SK-MEL-5 (cell line): ENCODE measurements at regions not wholly inside any gene's neighbourhood (a gene's known extent, or its start where the extent isn't known, plus 50 kb on each side); places are given as distances from the start of the nearest gene placed in this dataset.

Experiments
- DNase-seq: peaks from one replicate; pipeline ENCODE4 v3.0.0-alpha.2; 2016; ENCODE audit warnings: low read depth, low spot score
- in situ Hi-C: cut with HindIII; loops from 2 replicates; pipeline ENCODE4 v1.10.0; 2016; ENCODE audit warnings: low sequenced_read_pairs, high pct_unique_total_duplicates, low pct_unique_long_range_greater_than_20kb

DNA sequence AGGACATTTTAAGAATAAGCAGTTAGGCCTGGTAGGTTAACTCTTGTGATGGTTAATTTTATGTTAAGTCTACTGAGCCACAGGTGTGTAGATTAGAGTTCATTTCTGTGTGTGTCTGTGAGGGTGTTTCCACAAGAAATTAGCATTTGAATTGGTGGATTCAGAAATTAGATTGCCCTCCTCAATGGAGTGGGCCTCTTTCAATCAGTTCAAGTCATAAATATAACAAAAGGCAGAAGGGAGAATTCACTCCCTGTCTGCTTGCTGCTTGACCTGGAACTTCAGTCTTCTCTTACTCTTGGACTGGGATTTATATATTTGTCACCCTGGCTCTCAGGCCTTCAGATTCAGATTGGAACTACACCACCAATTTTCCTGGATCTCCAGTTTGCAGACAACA, 55.3 kb upstream of the POM121L12 start:
- no peak for DNase-seq
- in situ Hi-C loops, result no loop called here

DNA sequence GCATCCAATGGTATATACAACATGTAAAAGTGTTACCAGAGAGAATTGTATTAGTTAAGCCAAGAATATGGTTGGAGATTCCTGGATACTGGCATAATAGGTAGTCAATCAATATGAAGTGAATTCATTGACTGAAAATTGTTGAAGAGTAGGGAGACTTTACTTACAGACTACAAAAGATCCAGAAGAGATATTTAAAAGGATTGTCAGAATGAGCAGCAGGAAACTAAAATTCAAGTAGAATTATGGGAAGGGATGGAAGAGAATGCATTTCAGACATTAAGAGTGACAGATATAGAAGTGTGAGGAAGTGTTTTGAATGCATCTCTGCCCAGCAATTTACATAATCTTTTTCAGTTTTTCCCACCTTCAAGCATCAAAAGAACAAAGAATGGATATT, 62.3 kb upstream of the POM121L12 start:
- no peak for DNase-seq
- in situ Hi-C loops, result no loop called here

DNA sequence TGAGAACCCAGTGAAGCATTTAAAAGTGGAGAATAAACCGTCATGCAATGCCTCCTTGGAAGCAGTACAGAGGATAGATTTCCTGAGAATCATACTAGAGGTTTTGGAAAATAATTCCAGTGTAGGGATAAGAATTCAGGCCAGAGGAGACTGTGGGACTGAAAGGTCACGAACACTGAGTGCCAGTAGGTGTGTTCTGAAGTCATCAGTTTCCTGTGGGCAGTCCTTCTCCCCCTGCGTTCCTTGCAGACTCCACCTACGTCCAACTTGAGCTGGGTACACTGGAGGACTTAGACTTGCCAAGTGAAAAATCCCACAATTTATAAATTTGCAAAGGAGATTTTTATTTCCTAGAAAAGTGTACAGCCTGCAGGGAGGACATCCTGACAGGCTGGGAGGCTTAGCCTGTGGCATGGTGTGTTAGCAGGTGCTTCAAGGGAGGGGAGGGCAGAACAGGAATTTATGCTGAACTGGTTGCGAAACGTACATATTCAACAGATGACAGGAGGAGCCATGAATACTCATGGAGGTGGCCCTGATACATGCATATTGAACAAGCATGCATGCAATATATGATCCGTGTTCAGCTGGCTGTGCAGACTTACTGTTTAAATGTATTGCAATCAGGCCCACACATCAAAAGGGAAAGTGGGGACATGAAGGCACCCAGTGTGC, 72.9 kb upstream of the POM121L12 start:
- DNase-seq, result no peak
- in situ Hi-C loops, result no loop called here

DNA sequence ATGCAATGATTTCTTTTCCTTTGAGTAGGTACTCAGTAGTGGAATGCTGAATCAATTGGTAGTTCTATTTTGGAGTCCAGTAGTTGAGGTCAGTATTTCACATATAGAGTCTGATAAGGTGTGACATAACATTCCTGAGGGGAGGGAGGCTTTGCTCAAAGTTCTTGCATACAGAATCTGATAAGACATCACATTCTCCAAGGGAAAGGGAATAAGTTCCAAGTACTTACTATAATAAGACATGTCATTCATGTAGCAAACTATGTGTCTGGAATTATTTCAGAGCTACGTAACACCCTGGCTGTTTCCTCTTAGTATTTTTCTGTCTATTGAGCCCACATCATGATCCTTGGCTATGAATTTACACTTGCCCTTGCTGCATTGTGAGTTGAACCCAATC, 74.3 kb upstream of the POM121L12 start:
- DNase-seq, result no peak
- in situ Hi-C loops, result no loop called here

DNA sequence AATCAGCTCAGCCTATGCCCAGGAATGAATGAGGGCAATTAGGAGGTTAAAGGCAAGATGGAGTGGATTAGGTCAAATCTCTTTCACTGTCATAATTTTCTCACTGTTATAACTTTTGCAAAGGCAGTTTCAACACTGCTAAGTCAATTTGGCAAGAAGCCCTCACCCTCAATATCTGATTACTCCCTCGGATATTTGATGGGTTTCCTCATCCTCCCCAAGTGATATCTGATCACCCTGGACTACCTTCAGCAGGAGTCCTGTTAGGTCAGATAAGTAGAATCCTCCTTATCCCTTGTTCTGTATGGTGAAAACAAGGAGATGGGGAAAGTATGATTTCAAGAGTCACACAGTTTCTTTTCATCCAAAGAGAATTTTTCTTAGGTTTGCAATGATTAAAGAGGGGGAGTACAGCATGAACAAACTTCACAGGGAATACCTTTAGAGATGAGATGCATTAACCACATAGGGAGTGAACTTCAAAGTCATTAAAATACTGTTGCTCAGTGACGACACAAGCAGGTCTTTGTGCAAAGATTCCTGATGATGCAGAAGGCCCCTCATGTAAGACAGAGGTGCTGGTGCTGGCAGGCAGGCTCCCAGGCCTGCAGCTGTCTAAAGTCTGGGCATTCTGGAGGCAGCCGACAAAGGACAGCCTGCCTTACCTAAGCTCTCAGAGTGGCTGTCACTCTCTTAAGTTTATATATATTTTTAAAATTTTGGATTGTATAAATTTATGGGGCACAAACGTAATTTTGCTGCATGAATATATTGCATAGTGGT, 75.4 kb upstream of the POM121L12 start:
- DNase-seq, result no peak
- in situ Hi-C loops, result no loop called here

DNA sequence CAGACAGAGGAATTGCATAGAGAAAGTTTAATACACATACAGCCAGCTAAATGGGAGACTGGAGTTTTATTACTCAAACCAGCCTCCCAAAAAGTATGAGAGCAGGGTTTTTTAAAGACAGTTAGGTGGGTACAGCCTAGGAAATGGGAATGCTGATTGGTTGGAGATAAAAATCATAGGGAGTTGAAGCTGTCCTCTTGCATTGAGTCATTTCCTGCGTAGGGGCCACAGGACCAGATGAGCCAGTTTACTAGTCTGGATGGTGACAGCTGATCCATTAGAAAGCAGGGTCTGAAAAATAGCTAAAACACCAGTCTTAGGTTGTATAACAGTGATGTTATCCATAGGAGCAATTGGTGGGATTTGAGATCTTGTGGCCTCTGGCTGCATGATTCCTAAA, 76.1 kb upstream of the POM121L12 start:
- in situ Hi-C loops, result no loop called here
- no peak for DNase-seq

DNA sequence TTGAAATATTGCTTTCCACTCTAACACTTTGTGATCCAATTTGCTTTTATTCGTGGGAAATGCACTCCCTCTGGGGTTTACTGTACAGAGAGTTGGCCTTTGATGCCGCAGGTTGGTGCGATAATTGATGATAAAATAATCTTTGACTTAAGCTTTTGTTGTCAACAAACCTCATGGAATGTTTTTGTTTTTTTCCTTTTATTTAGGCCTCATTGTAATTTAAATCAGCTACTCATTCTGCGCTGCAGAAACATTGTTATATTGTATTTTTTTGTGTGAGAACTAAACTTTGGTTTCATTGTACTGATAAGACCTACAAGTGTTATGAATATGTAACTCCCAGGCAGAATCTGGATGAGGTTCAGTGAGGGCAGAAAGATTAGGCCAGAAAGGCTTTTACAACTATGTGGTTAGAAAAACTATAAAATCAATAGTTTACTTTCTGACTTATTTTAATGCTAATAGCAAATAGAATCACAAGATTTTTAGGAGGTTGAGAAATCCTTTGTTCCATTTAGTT, 76.8 kb upstream of the POM121L12 start:
- in situ Hi-C loops, result no loop called here
- DNase-seq, result no peak

DNA sequence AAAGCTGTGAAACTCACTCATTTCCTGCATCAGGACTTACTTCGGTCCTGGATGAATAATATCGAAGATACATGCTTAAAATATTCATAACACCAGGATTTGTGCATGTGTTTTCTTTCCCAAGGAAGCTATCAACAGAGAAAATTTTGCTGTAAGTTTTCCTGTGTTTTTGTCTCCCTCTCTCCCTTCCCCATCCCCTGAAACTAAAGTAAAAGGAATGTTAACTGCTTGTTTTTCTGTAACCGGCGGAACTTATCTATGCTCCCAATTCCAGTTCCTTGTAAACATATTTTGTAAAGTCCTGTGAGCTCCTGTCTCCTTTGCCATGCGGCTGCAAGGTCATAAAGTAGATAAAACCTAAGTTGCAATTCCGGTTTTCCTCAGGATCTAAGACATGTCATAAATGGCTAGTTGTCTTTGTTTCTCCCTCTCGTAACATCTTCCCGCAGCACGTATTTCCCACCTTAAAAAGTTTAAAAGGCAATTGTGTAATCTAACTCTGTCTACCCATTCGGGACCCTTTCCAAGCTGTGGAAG, 79.0 kb upstream of the POM121L12 start:
- in situ Hi-C loops, result no loop called here
- no peak for DNase-seq

DNA sequence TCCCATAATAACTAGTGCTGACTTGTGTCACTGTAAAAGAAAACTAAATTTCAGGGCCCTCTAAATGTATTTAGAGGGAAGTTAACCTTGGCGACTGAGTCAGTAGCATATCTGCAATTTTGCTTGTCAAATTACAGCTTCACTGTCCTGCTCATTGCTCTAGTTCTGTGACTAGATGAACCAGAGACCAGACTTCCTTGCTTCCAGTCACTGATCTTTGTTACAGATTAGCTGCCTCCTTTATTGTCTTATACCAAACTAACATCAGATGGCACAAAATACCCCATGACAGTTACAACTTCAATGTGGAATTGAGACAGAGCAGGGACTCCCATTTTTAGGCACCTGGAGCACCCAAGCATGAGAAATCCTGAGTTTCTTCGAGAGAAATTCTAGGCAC, 79.9 kb upstream of the POM121L12 start:
- in situ Hi-C loops, result no loop called here
- no peak for DNase-seq

DNA sequence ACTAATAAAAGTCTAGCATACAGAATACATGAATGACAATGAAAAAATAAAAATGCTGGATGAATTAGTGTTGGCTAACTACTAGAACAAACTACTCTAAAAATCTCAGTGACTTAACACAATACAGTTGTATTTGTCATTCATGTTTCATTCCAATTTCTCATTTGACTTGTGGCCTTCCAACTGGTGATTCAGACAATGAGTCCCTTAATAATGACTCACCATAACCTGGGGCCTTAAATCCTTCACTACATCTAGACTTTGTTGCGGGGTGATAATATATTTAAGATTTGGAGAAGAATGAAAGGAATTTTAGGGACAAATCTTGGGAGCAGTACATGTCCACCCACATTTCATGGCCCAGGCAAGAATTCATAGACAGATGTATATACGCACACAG, 90.5 kb upstream of the POM121L12 start:
- in situ Hi-C loops, result no loop called here
- no peak for DNase-seq

DNA sequence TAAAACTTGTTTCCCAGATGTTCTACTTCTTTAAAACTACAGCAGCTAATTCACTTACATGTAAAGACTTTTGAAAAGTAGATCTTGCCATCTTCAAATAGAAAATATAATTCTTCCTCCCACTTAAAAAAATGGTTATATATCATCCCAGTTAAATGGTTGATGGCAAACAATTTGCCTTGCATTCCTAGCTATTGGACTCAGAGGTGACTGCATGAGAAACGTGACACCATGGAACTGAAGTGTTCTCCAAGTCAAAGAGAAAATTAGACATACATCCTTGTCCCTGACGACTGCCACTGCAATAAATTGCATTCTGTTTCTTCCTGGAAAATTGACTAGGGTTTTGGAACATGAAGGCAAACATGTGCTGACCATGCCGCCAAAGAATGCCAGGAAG, 95.0 kb upstream of the POM121L12 start:
- in situ Hi-C loops, result no loop called here
- no peak for DNase-seq

DNA sequence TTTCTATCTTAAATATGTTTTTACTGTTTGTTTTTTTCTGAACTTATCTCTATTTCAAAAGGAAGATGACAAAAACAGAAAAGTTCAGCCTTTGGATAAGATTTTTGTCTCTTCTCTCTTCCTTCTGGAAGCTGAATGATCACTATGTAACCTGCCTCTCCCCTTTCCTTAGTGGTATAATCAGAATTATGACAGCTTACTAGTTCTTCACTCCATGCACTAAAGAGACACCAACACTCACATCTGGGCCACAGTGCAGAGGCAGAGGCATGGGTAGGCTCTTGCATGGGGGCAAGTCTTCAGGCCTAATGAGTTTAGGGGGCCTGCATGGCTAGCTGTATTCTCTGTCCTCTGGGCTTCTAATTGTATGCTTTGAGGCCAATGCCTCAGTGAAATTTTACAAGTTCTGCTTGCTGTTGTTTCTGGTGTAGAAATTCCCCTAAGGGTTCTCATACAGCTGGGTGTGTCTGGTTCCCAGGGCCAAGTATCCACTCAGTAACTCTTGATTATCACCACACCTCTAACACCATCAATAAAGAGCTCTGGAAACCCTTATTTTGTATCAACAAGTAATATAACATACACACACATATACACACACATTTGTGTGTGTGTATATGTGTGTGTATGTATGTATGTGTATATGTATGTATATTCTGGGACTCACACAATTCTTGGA, 96.8 kb upstream of the POM121L12 start:
- DNase-seq, result no peak
- in situ Hi-C loops, result no loop called here

DNA sequence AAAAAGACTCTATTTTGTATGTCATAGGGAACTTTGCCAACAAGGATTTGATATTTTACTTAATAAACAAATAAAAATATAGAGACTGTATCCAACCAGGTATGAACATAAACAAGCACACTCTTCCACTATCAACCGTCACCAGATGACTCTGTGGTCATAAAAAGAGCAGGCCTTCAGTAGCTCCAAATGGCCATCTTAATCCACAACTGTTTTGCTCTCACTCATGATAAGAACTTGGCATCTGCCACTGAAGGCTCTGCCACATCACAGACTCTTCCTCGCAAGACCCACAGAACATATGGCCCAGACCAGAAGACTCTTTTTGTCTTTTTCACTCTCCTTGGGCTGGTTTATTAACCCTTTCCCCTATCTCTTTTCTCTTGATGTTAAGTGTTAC, 98.7 kb upstream of the POM121L12 start:
- in situ Hi-C loops, result no loop called here

DNA sequence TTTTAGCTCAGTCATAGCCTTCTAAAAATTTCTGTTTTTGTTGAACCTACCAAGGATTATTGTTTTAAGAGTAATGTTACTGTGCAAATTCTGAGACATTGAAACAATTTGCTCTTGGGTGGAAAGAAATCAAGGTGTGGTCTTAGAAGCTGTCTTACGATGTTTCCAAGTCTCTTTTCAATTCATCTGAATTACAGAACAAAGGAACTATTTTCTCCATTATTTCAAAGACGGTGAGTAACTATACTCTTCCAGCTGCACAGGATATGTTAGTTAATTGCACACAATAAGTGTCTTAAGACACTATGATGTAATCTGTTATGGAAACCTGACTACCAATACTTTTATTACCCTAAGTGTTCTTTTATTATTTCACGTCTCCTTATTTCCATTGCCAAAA, 106.8 kb upstream of the POM121L12 start:
- no peak for DNase-seq
- in situ Hi-C loops, result no loop called here

More for the DNA sequence above, 98.7 kb upstream of the POM121L12 start:
- DNase-seq, result no peak

DNA sequence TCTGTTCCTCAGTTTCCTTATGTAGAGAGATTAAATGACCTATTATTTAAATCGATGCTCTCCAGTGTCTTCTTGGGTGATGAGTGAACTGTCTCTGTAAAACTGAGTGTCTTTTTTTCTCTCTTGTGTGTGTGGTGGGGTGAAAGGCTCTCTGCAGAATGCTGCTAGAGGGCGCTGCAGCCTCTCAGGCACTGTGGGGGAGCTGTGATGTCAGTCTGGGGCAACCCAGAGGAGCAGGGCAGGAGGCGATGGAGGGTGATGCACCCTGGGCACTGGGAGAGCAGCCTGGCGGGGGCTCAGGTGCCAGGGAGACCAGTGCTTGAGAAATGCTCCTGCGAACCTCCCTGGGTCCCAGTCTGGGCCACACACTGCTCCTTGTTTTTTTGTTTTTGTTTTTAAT, 110.1 kb upstream of the POM121L12 start:
- DNase-seq, result peak; percentile 32
- in situ Hi-C loops, result no loop called here

DNA sequence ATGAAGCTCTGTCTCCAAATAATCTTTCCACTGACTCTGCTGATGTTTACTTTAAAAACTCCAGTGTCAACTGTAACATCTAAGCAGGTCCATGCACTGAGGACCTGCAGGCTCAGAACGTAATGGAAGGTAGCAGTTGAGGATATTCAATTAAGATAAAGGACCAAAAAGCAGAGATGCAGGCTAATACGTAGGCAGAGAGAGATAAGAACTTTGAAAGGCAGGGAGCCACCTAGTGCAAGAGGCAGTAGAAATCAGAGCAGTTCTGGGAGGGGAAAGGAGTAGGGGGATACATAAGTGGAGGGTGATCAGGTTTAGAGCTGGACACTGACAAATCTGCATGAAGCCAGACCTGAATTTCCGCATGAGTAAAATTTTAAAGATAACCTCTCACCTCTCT, 114.5 kb upstream of the POM121L12 start:
- in situ Hi-C loops, result no loop called here
- no peak for DNase-seq

DNA sequence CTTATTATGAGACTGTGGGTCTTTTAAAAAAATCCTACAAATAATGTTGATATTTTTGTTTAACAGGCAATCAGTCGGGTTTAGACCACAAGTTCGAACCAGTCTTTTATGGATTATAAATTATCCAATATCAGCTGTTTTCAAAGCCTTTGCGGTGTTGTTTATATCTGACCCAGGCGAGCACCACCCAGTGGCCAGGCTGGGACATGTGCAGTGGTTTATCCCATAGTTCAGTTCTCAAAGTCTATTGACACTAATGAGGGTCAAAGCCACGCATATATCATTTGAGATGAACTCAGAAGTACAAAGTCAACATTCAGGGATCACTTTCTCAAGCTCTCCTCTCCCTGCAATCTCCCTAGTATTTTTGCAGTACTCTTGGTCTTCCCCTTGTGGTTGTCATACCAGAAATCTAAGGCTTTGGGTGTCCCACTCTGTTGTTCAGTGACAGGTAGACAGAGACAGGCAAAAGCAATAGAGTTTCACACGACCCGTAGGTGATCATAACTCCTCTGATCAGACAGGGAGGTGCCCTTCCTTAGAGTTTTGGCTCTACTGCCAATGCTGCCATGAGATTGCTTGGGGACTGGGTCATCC, 117.4 kb upstream of the POM121L12 start:
- DNase-seq, result peak; percentile 66
- in situ Hi-C loops, result no loop called here

DNA sequence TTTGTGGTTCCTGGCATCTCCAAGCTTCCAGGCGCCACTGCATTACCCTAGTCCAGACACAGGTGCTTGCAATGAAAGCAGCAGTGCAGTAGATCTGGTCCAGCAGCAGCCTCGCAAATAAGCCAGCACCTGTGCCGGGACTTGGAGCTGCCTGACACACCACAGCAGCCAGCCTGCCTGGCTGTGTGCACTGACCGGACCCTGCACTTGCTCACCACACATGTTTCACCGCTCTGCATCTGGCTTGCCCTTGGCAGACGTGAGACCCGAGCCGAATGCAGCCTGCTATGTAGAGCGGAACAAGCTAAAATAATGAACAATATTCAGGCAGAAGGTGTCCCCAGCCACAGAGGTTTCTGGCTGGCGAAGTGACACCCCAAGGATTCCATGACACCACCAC, 123.6 kb upstream of the POM121L12 start:
- in situ Hi-C loops, result no loop called here
- no peak for DNase-seq
